PC-9 (cell line): ENCODE measurements at regions not wholly inside any gene's neighbourhood (a gene's known extent, or its start where the extent isn't known, plus 50 kb on each side); places are given as distances from the start of the nearest gene placed in this dataset.

Experiments used
- BruUV-seq: library from RNA; stranded (reverse); fragments of 400-500 nt; replicated peaks from 2 replicates; lab custom pipeline; 2021; lab: Mats Ljungman, UMichigan
- CTCF ChIA-PET: fragments of 300-600 bp; sonication (Branson Sonifier 250); formaldehyde crosslinking; loops from one replicate; lab custom pipeline; 2022; ENCODE audit warnings: antibody characterized with exemption; lab: Charles Lee
- POLR2A ChIA-PET: fragments of 300-600 bp; sonication (Branson Sonifier 250); formaldehyde crosslinking; loops from one replicate; lab custom pipeline; 2022; ENCODE audit warnings: antibody characterized with exemption; ENCODE audit not compliant: unreplicated experiment; lab: Charles Lee
- DNase-seq, 2 experiments: peaks; one replicate each; pipeline versions ENCODE4 v3.0.0 to v3.0.0-alpha.2; 2015 to 2022; ENCODE audit warnings: mixed read lengths in 1 of 2
- H2AFZ ChIP-seq: fragments of 200-600 bp; sonication (generic); 2 replicates; pipeline ENCODE4 v1.8.1; 2017; ENCODE audit warnings: antibody characterized with exemption
- H3F3A ChIP-seq: fragments of 200-600 bp; sonication (generic); 2 replicates; pipeline ENCODE4 v1.8.1; 2017; ENCODE audit warnings: antibody characterized with exemption, mild to moderate bottlenecking, low read depth; ENCODE audit not compliant: insufficient read depth
- H3K27ac ChIP-seq: fragments of 200-600 bp; sonication (generic); 2 replicates; pipeline ENCODE4 v1.6.1; 2016; ENCODE audit warnings: mixed run types
- H3K27me3 ChIP-seq: fragments of 200-600 bp; sonication (generic); 2 replicates; pipeline ENCODE4 v1.6.1; 2016; ENCODE audit warnings: low read depth, mixed run types; ENCODE audit not compliant: insufficient read depth
- H3K36me3 ChIP-seq: fragments of 200-600 bp; sonication (generic); 2 replicates; pipeline ENCODE4 v1.6.1; 2016; ENCODE audit warnings: low read depth, mixed run types
- H3K4me1 ChIP-seq: fragments of 200-600 bp; sonication (generic); replicated peaks from 2 replicates; pipeline ENCODE4 v1.6.1; 2016; ENCODE audit warnings: mixed run types; ENCODE audit not compliant: insufficient read depth
- H3K4me2 ChIP-seq: fragments of 200-600 bp; sonication (generic); 2 replicates; pipeline ENCODE4 v1.6.1; 2017; ENCODE audit warnings: mixed run types
- H3K4me3 ChIP-seq: fragments of 200-600 bp; sonication (generic); 2 replicates; pipeline ENCODE4 v1.6.1; 2016; ENCODE audit warnings: mixed run types
- H3K79me2 ChIP-seq: fragments of 200-600 bp; sonication (generic); 2 replicates; pipeline ENCODE4 v1.6.1; 2017; ENCODE audit warnings: low read depth, mixed run types
- H3K9me2 ChIP-seq: fragments of 200-600 bp; sonication (generic); 2 replicates; pipeline ENCODE4 v1.8.1; 2017; ENCODE audit warnings: mild to moderate bottlenecking; ENCODE audit not compliant: insufficient read depth
- H3K9me3 ChIP-seq: fragments of 200-600 bp; sonication (generic); 2 replicates; pipeline ENCODE4 v1.8.1; 2016; ENCODE audit warnings: low read depth; ENCODE audit not compliant: insufficient read depth
- H4K20me1 ChIP-seq: fragments of 200-600 bp; sonication (generic); 2 replicates; pipeline ENCODE4 v1.8.1; 2017; ENCODE audit not compliant: insufficient read depth
- CTCF ChIP-seq: fragments of 200-600 bp; sonication (generic); conservative IDR thresholded peaks from 2 replicates; pipeline ENCODE4 v1.6.1; 2017; ENCODE audit warnings: mixed run types, antibody characterized with exemption, mild to moderate bottlenecking, moderate library complexity
- EZH2 ChIP-seq: fragments of 200-600 bp; sonication (generic); IDR thresholded peaks from 2 replicates; pipeline ENCODE4 v1.8.0; 2017; ENCODE audit warnings: antibody characterized with exemption, low read depth
- intact Hi-C: fragments of 100-400 bp; cut with micrococcal nuclease; formaldehyde crosslinking; loops from one replicate; pipeline ENCODE4 v1.10.0; 2022; ENCODE audit not compliant: unreplicated experiment

- H3K36me3 ChIP-seq, result no peaks in the 10 kb centered on the region
- no peak overlapping the region for H3K27ac ChIP-seq
- no peaks in the 10 kb centered on the region for H3K79me2 ChIP-seq
- BruUV-seq, result no TSS peak
- DNase-seq, result no peak
- H3K4me1 ChIP-seq, result no peaks in the 10 kb centered on the region
- no peak overlapping the region for H2AFZ ChIP-seq
- no peaks in the 10 kb centered on the region for H3K9me2 ChIP-seq
- ChIA-PET POLR2A (no interaction called here), CTCF (no interaction called here)
- H3K4me2 ChIP-seq, result no peak overlapping the region
- no peaks in the 10 kb centered on the region for H4K20me1 ChIP-seq
- TF ChIP-seq EZH2, result no peak
- no peak for TF ChIP-seq CTCF
- H3K27me3 ChIP-seq, result no peaks in the 10 kb centered on the region
- no peak overlapping the region for H3K4me3 ChIP-seq
- intact Hi-C loops, result no loop called here
- no peaks in the 10 kb centered on the region for H3K9me3 ChIP-seq
- H3F3A ChIP-seq, result no peaks in the 10 kb centered on the region
Observed at GRCh38 chr10:61119573-61119972, 175.6 kb upstream of the RHOBTB1 start.

GRCh38 chr10:61115897-61116296 lies 171.9 kb upstream of the RHOBTB1 start:
- TF ChIP-seq EZH2 (no peak), CTCF (no peak)
- no peak for DNase-seq
- H3K27me3 ChIP-seq, result no peaks in the 10 kb centered on the region
- no peaks in the 10 kb centered on the region for H3K79me2 ChIP-seq
- ChIA-PET POLR2A (interaction anchor here (0.7 kb wide), 1 partner anchor 692 kb away, joined by 5 read pairs; no protein-coding TSS in a partner anchor), CTCF (no interaction called here)
- no peaks in the 10 kb centered on the region for H3K9me2 ChIP-seq
- H4K20me1 ChIP-seq, result no peaks in the 10 kb centered on the region
- no peak overlapping the region for H3K4me3 ChIP-seq
- intact Hi-C loops, result no loop called here
- no peaks in the 10 kb centered on the region for H3K36me3 ChIP-seq
- H3K27ac ChIP-seq, result no peak overlapping the region
- no peak overlapping the region for H2AFZ ChIP-seq
- BruUV-seq, result no TSS peak
- H3K4me2 ChIP-seq, result no peak overlapping the region
- no peaks in the 10 kb centered on the region for H3F3A ChIP-seq
- no peaks in the 10 kb centered on the region for H3K4me1 ChIP-seq
- no peaks in the 10 kb centered on the region for H3K9me3 ChIP-seq

- DNase-seq, result no peak
- no peaks in the 10 kb centered on the region for H3K9me2 ChIP-seq
- no peak overlapping the region for H3K4me3 ChIP-seq
- H3K4me1 ChIP-seq, result no peaks in the 10 kb centered on the region
- BruUV-seq, result no TSS peak
- POLR2A ChIA-PET, result no interaction called here
- TF ChIP-seq EZH2, result no peak
- TF ChIP-seq CTCF, result no peak
- no peaks in the 10 kb centered on the region for H3K9me3 ChIP-seq
- no peaks in the 10 kb centered on the region for H3K36me3 ChIP-seq
- intact Hi-C loops, result no loop called here
- CTCF ChIA-PET, result no interaction called here
- no peak overlapping the region for H2AFZ ChIP-seq
- no peak overlapping the region for H3K27ac ChIP-seq
- no peaks in the 10 kb centered on the region for H3K27me3 ChIP-seq
- H4K20me1 ChIP-seq, result no peaks in the 10 kb centered on the region
- no peaks in the 10 kb centered on the region for H3F3A ChIP-seq
- no peaks in the 10 kb centered on the region for H3K79me2 ChIP-seq
- no peak overlapping the region for H3K4me2 ChIP-seq
Observed at GRCh38 chr10:61112771-61113170, 168.8 kb upstream of the RHOBTB1 start.
